ENCODE measurements at regions not wholly inside any gene's neighbourhood (a gene's known extent, or its start where the extent isn't known, plus 50 kb on each side); places are given as distances from the start of the nearest gene placed in this dataset.
"Not testable (repeated sequence)": the region's sequence is repeated elsewhere in the genome, so short reads cannot be mapped to it uniquely, and the experiment has no call there.

GRCh38 chr3:178140531-178141304, 395.5 kb upstream of the KCNMB2 start:
- no peak for DNase-seq (ENCODE audit: low read depth, low spot score)

- not testable (repeated sequence) for DNase-seq (ENCODE audit: low read depth, low spot score)
Observed at GRCh38 chr3:178141305-178141684, 394.9 kb upstream of the KCNMB2 start.

- DNase-seq (ENCODE audit: low read depth, low spot score) = no peak
Observed at GRCh38 chr3:178146406-178146831, 389.8 kb upstream of the KCNMB2 start.

- DNase-seq (ENCODE audit: low read depth, low spot score) = no peak
Observed at GRCh38 chr3:178147001-178147400, 389.2 kb upstream of the KCNMB2 start.

GRCh38 chr3:178152031-178152806, 384.0 kb upstream of the KCNMB2 start:
- DNase-seq (ENCODE audit: low read depth, low spot score) = no peak

GRCh38 chr3:178152988-178153387, 383.2 kb upstream of the KCNMB2 start:
- no peak for DNase-seq (ENCODE audit: low read depth, low spot score)

GRCh38 chr3:178155521-178155920, 380.7 kb upstream of the KCNMB2 start:
- no peak for DNase-seq (ENCODE audit: low read depth, low spot score)

GRCh38 chr3:178156301-178156700, 379.9 kb upstream of the KCNMB2 start:
- DNase-seq (ENCODE audit: low read depth, low spot score) = no peak

- no peak for DNase-seq (ENCODE audit: low read depth, low spot score)
Observed at GRCh38 chr3:178159691-178160220, 376.5 kb upstream of the KCNMB2 start.

GRCh38 chr3:178169421-178169820, 366.8 kb upstream of the KCNMB2 start:
- no peak for DNase-seq (ENCODE audit: low read depth, low spot score)

- DNase-seq (ENCODE audit: low read depth, low spot score) = no peak
Observed at GRCh38 chr3:178170698-178171535, 365.3 kb upstream of the KCNMB2 start.

GRCh38 chr3:178172121-178172520, 364.1 kb upstream of the KCNMB2 start:
- no peak for DNase-seq (ENCODE audit: low read depth, low spot score)

GRCh38 chr3:178174201-178174915, 361.9 kb upstream of the KCNMB2 start:
- DNase-seq (ENCODE audit: low read depth, low spot score) = no peak

- DNase-seq (ENCODE audit: low read depth, low spot score) = no peak
Observed at GRCh38 chr3:178181088-178181487, 355.1 kb upstream of the KCNMB2 start.

- no peak for DNase-seq (ENCODE audit: low read depth, low spot score)
Observed at GRCh38 chr3:178181784-178182183, 354.5 kb upstream of the KCNMB2 start.

GRCh38 chr3:178182337-178182779, 353.9 kb upstream of the KCNMB2 start:
- no peak for DNase-seq (ENCODE audit: low read depth, low spot score)

- DNase-seq (ENCODE audit: low read depth, low spot score) = no peak
Observed at GRCh38 chr3:178184833-178185232, 351.4 kb upstream of the KCNMB2 start.

- DNase-seq (ENCODE audit: low read depth, low spot score) = no peak
Observed at GRCh38 chr3:178186666-178187065, 349.6 kb upstream of the KCNMB2 start.

GRCh38 chr3:178189854-178190253, 346.4 kb upstream of the KCNMB2 start:
- no peak for DNase-seq (ENCODE audit: low read depth, low spot score)

- DNase-seq (ENCODE audit: low read depth, low spot score) = no peak
Observed at GRCh38 chr3:178193846-178194245, 342.4 kb upstream of the KCNMB2 start.

- no peak for DNase-seq (ENCODE audit: low read depth, low spot score)
Observed at GRCh38 chr3:178194539-178194938, 341.7 kb upstream of the KCNMB2 start.

Data from activated CD4-positive, CD25-positive, alpha-beta regulatory T cell treated with anti-CD3 and anti-CD28 coated beads, Interleukin-2, amount 50 U/mL, for 16 hours (primary cell).